ENCODE measurements at regions not wholly inside any gene's neighbourhood (a gene's known extent, or its start where the extent isn't known, plus 50 kb on each side); places are given as distances from the start of the nearest gene placed in this dataset.

DNA sequence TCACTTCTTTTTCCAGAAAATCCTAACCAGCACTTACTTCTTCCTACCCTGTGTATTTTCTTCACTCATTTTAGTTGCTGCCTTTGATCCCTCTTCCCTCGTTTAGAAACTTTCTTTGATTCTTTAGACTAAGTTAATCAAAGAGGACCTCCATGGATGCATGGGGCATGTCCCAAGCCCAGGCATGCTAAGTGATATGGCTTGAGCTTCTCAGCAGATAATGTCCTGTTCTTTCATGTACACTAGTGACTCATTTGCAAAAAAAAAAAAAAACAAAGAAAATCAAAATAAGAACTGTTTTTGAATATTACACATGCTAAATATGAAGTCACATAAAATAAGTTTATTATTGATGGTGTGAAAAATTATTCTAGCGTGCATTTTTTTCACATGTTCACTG, 800.9 kb downstream of the SATB2 start:
- H3K4me3 ChIP-seq (ENCODE audit: low read depth, low read length): no peak overlapping the region
- DNase-seq (ENCODE audit: low read depth): no peak
- TF ChIP-seq, protein P1, sequence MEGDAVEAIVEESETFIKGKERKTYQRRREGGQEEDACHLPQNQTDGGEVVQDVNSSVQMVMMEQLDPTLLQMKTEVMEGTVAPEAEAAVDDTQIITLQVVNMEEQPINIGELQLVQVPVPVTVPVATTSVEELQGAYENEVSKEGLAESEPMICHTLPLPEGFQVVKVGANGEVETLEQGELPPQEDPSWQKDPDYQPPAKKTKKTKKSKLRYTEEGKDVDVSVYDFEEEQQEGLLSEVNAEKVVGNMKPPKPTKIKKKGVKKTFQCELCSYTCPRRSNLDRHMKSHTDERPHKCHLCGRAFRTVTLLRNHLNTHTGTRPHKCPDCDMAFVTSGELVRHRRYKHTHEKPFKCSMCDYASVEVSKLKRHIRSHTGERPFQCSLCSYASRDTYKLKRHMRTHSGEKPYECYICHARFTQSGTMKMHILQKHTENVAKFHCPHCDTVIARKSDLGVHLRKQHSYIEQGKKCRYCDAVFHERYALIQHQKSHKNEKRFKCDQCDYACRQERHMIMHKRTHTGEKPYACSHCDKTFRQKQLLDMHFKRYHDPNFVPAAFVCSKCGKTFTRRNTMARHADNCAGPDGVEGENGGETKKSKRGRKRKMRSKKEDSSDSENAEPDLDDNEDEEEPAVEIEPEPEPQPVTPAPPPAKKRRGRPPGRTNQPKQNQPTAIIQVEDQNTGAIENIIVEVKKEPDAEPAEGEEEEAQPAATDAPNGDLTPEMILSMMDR (IDR thresholded peaks at IDR 0.05; ENCODE audit: insufficient read depth, low read length): no peak

DNA sequence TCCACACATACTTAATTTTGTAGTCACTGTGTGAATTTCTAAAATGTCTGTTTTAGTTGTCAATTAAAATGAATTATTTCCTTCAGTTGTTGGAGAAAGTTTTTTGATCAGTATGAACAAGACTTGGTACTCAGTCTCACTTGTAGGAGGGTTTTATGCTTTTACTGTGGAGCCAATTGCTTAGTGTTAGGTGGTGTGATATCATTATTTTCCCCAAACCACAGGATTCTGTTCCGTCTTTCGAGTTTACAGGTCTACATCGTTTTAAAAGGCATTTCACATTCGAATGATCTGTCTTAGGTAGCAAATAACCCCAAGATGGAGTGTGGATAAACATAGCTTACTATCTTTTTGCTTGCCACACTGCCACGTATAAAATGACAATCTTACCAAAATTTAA, 803.1 kb downstream of the SATB2 start:
- TF ChIP-seq, protein P1 (IDR thresholded peaks at IDR 0.05; ENCODE audit: insufficient read depth, low read length): no peak
- no peak for DNase-seq (ENCODE audit: low read depth)
- H3K4me3 ChIP-seq (ENCODE audit: low read depth, low read length): no peak overlapping the region

DNA sequence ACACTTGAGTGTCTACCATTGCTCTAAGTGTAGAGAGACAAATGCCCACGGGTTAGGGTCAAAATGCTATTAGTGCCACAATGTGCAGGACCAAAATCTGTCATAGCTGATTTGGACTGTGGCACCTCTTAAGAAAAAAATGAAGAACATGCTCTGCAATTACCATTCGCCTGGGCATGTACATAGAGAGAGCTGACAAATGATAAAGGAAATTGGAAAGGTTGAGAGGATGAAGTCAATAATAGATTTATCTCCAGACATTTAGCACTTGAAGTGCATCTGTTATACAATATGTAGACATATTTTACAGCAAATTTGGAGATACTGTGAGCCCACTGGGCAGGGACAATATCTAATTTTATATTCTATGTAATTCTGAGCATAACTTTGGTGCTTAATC, 804.4 kb downstream of the SATB2 start:
- no peak for DNase-seq (ENCODE audit: low read depth)
- no peak overlapping the region for H3K4me3 ChIP-seq (ENCODE audit: low read depth, low read length)
- TF ChIP-seq, protein P1 (IDR thresholded peaks at IDR 0.05; ENCODE audit: insufficient read depth, low read length): no peak

DNA sequence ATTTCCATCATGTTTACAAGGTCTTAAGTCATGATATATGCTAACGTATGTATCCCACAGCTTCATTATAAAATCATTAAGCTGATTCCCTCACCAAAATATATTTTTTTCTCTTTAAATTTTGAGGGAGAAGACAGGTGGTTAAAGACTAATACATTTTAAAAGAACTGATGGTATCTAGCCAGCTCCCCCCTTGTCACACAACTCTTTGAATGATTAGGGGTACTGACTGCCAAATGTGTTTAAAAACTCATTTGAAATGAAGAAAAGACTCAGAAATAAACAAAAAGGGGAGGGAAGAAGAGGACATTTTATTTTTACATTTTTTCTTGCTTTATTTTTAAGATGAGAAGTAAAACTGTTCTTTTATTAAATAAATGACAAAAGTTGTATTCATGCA, 805.3 kb downstream of the SATB2 start:
- H3K4me3 ChIP-seq (ENCODE audit: low read depth, low read length): no peak overlapping the region
- TF ChIP-seq, protein P1 (IDR thresholded peaks at IDR 0.05; ENCODE audit: insufficient read depth, low read length): no peak
- no peak for DNase-seq (ENCODE audit: low read depth)

DNA sequence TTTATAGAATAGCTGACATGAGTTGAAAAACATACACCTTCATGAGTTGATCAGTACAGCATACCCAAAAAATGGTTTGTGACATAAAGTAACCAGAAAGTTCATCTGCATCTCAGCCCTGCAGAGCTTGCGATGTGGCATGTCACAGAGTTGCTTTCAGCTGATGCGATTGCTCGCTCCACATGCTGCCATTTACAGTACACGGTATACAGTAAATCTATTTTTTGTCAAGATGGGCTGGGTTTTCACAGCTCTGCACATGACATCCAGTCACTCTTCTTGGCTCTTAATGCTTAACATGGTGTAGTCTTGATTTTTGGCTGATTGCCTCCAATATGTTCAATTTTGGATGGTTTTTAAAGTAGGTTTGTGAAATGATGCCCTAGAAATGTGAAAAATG, 811.9 kb downstream of the SATB2 start:
- H3K4me3 ChIP-seq (ENCODE audit: low read depth, low read length): no peak overlapping the region
- TF ChIP-seq, protein P1 (IDR thresholded peaks at IDR 0.05; ENCODE audit: insufficient read depth, low read length): no peak
- no peak for DNase-seq (ENCODE audit: low read depth)

DNA sequence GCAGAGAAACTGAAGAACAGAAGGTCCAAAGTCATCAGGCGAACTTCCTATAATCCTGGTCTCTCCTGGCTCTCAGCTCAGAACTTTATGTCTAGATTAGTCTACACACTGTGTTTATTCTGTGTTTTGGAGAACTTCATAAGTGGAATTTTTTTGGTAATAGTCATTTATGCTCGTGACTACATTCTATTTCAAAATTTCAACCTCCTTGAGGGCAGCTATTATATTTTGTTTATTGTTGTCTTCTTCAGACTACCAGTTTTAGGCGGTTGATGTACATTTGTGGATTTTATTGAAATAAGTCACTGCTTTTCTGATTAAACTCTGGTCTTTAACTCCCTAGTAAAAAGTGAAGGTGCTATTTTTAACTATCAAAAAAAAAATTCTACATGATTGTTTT, 816.6 kb downstream of the SATB2 start:
- TF ChIP-seq, protein P1 (IDR thresholded peaks at IDR 0.05; ENCODE audit: insufficient read depth, low read length): no peak
- no peak overlapping the region for H3K4me3 ChIP-seq (ENCODE audit: low read depth, low read length)
- no peak for DNase-seq (ENCODE audit: low read depth)

DNA sequence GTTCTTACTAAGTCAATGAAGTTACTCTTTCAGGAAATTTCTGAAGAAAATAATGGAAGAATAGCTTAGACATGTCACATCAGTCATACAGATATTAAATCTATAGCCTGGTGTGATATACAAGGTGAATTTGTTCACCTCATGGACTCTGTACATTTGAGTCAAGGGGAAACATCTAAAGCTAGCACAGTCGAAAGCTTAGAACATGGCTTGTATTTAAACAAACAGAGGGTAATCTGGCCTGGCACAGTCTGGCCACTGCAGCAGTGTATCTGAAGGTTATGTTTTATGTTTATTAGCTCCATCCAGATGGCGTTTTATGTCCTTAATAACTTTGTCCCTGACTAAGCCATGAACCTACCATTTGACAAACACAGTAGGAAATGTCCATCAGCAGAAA, 817.3 kb downstream of the SATB2 start:
- TF ChIP-seq, protein P1 (IDR thresholded peaks at IDR 0.05; ENCODE audit: insufficient read depth, low read length): no peak
- DNase-seq (ENCODE audit: low read depth): no peak
- H3K4me3 ChIP-seq (ENCODE audit: low read depth, low read length): no peak overlapping the region

Data from fibroblast of the aortic adventitia (primary cell).